ENCODE measurements at regions not wholly inside any gene's neighbourhood (a gene's known extent, or its start where the extent isn't known, plus 50 kb on each side); places are given as distances from the start of the nearest gene placed in this dataset.

DNA sequence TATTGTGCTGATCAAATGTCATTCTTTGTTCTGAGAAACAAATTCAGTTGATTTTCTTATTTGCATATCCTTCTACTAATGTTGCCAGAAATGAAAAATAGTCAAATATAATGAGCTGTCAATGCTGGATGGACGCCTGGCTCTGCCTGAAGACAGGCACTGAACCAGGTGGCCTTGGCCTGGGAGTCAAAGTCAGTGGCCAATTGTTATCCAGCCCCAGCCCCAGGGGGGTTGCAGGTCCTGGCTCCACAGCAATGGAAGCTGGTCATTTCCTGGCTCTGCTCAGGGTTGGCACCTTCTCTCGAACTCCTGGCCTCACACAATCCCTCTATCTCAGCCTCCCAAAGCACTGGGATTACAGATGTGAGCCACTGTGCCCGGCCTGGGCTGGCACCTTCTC, 176.8 kb upstream of the GLI2 start:
- FAIRE-seq, result no peak
- DNase-seq (ENCODE audit: low spot score in 2 of 2), result no peak

DNA sequence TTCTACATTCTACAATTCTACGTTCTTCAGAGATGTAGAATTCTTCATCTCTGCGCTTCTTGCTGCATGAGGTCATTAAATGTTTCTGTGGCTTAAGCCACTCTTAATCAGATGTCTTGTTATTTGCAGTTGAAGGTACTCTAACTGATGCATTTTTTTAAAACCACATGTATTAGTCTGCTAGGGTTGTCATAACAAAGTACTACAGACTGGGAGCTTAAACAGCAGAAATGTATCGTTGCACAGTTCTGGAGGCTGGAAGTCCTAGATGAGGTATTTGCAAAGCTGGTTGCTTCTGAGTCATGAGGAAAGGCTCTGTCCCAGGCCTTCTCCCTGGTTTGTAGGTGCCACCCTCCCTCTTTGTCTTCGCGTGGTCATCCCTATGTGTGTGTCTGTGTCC, 176.3 kb upstream of the GLI2 start:
- DNase-seq (ENCODE audit: low spot score in 2 of 2) (no peak), FAIRE-seq (no peak)

- FAIRE-seq (no peak), DNase-seq (ENCODE audit: low spot score in 2 of 2) (no peak)
Measured at GRCh38 chr2:120560330-120560729, 175.3 kb upstream of the GLI2 start.

- DNase-seq (ENCODE audit: low spot score in 2 of 2) (no peak), FAIRE-seq (no peak)
Measured at GRCh38 chr2:120561379-120562035, 174.2 kb upstream of the GLI2 start.

- no peak for FAIRE-seq
- DNase-seq (ENCODE audit: low spot score in 2 of 2), result no peak
Measured at GRCh38 chr2:120562218-120563005, 173.3 kb upstream of the GLI2 start.

DNA sequence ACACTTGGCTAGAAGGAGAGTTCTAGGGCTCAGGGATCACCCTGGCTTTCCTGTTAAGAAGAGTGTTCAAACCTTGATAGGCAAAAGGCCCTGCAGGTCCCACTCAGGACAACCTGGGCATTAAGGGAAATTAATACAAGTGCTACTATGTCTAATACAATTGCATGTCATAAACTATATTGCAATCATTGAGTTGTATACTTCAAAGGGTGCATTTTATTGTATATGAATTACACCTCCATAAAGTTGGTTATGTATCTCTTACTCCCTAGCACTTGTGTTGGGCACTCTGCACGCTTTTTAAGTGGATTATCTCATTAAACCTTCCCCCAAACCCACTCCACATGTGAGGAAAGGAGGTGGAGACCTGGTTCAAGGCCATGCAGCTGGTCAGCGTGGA, 172.1 kb upstream of the GLI2 start:
- DNase-seq (ENCODE audit: low spot score in 2 of 2), result no peak
- no peak for FAIRE-seq

- DNase-seq (ENCODE audit: low spot score in 2 of 2) (no peak), FAIRE-seq (no peak)
Measured at GRCh38 chr2:120564213-120565094, 171.2 kb upstream of the GLI2 start.

GRCh38 chr2:120565095-120565460, 170.6 kb upstream of the GLI2 start:
- DNase-seq (ENCODE audit: low spot score in 2 of 2), result no peak
- no peak for FAIRE-seq

DNA sequence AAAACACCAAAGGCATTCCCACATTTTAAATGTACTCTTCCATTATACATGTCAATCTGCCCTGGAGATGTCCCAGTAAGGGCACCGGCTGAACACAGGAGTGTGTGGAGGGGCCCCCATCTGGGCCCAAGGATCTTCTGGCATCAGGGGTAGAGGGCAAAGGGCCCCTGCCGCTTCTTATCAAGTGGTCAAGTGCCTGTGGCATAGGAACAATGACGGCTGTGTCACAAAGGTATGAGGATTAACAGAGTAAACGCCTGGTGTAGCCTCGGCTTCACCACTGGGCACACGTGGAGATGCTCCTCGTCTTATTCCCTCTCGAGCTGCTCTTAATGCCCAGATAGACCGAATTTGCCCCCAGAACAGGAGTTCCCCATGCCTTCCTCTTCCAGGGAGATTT, 169.7 kb upstream of the GLI2 start:
- no peak for DNase-seq (ENCODE audit: low spot score in 2 of 2)
- FAIRE-seq, result no peak

DNA sequence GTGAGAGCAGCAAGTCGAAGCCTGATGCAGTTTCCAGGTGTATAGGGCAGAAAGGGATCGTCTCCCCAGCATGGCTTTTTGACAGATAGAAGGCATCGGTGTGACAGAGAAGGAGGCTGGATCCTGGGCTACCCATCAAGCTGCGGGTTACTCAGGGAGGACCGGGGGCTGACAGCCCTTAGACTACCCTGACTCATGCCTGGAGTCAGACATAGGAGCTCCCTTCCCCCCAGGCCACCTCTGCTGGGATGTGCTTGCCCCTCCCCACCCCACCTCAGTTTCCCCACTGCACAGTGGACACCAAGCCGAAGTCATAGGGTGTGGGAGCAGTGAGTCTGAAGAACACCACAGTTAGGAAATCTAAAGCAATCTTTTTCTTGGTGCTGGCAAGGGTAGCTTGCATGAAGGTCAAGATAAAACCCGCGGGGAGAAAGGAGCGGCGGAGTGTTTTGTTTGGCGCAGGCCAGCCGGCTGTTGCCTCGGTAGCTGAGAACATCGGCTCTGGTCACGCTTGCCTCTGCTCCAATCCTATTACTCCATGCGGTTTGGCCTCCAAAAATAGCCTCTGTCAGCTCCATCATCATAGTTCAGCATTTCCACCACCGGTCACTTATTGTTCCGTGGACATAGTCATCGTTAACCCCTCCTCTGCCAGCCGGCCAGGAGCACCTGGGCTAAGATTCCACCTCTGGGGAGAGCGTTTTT, 169.2 kb upstream of the GLI2 start:
- peak in 1 of 2 donors; percentile 52 for DNase-seq (ENCODE audit: low spot score in 2 of 2)

GRCh38 chr2:120567128-120567527, 168.5 kb upstream of the GLI2 start:
- DNase-seq (ENCODE audit: low spot score in 2 of 2), result no peak
- FAIRE-seq, result no peak

More for the DNA sequence above, 169.2 kb upstream of the GLI2 start:
- FAIRE-seq, result no peak

DNA sequence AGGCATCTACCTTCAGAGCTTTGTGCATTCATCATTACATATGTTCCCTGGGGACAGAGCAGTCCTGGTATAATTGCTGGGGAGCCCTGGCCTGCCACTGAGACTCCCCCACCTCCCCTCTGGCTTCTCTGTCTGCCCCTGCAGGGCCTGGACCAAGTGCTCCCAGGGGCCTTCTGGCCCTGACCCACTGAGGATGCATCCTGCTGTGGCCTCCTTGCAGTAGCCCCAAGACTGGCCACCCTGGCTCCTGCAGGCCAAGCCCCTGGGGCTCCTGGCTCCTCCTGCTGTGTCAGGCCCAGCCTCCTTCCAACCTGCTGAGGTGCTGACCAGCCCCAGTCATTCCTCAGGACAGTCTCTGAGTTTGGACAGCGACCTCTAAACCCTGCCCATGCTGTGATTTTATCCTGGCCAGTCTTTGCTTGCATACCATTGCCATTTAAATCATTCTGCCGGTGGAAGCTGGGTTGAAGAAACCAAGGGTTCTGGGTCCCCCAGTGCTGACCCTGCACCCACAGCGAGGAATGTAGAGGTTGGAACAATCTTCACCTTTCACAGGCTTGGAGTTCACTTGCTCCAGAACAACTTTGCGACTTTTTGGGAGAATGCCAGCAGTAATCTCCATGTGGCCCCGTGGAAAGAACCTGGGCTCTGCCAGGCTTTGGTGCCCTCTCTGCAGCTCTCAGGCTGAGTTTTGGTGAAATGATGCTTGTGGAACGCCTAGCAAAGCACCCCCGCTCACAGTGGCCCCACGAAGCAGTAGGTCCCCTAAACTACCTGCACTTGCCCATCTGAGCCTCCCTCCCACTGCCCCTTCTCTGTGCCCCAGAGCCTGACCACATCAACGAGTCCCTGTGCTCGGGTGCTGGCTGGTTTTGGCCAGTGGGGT, 167.3 kb upstream of the GLI2 start:
- no peak for DNase-seq (ENCODE audit: low spot score in 2 of 2)
- no peak for FAIRE-seq

DNA sequence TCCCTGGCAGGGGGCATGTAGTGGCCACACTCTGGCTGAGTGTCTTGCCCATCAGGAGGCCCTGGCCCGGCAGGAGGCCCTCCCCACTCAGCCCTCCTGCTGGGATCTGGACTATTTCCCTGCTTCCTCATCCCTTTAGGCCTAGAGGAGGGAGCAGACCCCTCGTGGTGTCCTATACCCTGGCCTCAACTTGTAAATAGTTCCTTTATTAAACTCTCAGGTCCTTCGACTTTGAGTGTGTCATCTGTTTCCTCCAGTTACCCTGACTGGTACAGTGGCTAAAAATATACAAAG, 166.7 kb upstream of the GLI2 start:
- no peak for DNase-seq (ENCODE audit: low spot score in 2 of 2)
- no peak for FAIRE-seq

DNA sequence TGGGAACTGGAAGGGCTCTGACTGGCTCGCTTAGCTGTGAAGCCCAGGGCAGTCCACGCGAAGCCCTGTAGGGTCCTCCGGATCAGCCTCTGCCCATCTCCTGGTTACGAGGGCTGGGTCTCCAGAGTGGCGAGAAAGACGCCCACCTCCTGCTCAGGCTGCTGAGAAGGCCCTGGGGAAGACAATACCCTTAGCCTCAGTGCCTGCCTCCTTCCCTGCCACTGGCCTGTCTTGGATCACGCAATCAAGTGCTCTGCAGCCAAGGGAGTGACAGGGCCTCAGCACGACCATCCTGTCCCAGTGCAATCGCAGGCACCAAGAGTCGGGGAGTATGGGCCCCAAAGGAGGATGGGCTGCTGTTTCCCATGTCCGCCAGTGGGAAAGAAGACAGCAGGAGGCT, 165.7 kb upstream of the GLI2 start:
- FAIRE-seq (no peak), DNase-seq (ENCODE audit: low spot score in 2 of 2) (no peak)

- no peak for FAIRE-seq
- DNase-seq (ENCODE audit: low spot score in 2 of 2), result no peak
Measured at GRCh38 chr2:120570546-120570945, 165.1 kb upstream of the GLI2 start.

DNA sequence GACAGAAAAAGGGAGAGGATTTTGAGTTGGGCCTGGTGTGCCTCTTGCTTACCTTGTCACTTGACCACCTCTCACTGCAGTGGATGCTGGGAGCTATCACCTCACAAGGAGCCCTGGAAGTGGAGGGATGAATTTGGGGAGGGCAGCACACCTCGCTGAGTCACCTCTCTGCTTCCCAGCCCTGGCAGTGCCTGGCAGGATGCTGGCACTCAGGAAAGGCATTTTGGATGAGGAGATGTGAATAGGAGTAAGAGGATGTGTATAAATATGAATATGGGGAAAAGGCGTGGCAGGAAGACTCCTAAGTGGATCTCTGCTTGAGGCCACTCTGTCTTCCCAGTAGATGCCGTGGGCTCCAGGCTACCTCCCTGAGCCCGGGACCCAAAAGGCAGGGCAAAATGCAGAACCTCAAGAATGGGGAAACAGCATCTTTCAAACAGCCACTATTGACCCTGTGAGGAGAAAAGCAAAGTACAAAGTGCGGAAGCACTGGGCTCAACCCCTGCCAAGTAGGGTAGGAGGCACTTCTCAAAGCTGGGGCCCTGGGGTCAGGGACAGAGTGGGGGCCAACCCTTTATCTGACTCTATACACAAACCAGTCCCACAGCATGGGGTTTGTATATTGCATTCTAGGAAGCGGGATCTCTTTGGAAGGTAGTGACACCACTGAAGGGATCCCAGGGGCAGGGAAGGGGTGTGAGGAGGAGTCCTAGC, 164.5 kb upstream of the GLI2 start:
- no peak for DNase-seq (ENCODE audit: low spot score in 2 of 2)
- FAIRE-seq, result no peak

DNA sequence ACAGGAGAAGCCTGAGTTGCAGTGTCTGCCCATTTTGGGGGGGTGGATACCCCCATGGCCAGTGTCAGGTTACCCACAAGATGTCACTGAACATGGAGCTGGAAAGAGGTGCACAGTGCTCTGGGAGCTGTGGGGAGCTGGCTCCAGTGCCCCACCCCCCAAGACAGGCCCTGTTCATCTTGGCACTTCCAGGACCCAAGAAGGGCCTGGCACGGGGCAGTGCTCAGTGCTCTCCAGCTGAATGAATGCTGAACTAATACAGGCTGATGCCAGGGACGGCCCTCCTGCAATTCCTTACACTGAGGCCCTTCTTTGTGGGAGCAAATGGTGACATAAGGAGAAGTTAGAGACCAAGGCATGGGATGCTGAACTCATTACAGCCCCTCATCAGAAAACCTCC, 163.4 kb upstream of the GLI2 start:
- FAIRE-seq, result no peak
- no peak for DNase-seq (ENCODE audit: low spot score in 2 of 2)

- FAIRE-seq, result no peak
- no peak for DNase-seq (ENCODE audit: low spot score in 2 of 2)
Measured at GRCh38 chr2:120574620-120575019, 161.0 kb upstream of the GLI2 start.

DNA sequence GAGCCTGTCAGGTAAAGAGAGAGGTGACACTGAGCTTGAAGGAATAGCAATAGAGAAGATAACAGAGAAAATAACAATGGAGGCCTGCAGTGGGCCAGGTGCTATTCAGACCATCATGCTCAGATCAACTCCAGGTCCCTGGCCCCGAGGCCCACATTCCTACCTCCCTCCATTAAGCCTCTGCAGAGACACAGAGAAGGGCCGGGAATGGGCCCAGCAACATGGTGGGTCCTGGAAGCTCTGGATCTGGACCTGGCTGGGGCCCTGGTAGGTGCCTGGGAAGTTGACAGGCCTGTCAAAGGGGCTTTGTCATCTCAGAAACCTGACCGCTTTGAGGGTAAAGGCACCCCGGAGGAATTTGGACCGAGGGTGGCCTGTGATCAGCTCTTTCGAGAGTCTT, 159.7 kb upstream of the GLI2 start:
- FAIRE-seq (no peak), DNase-seq (ENCODE audit: low spot score in 2 of 2) (no peak)

All from frontal cortex (tissue), 3 donors.